Prostate gland (tissue), 2 donors: ENCODE measurements at regions not wholly inside any gene's neighbourhood (a gene's known extent, or its start where the extent isn't known, plus 50 kb on each side); places are given as distances from the start of the nearest gene placed in this dataset.

Source experiments
- DNase-seq: peaks from one replicate; pipeline ENCODE4 v3.0.0-alpha.2; 2019; ENCODE audit warnings: low spot score
- H3K27ac ChIP-seq, 2 donors: fragments of 200-600 bp; sonication (generic); 2 replicates each; pipeline ENCODE4 v1.5.1; 2017 to 2019
- H3K27me3 ChIP-seq: fragments of 200-600 bp; sonication (generic); replicated peaks from 2 replicates; pipeline ENCODE4 v1.5.1; 2019; ENCODE audit not compliant: insufficient read depth
- H3K36me3 ChIP-seq, 2 donors: fragments of 200-600 bp; sonication (generic); 1 replicate in 1 of 2; 2 replicates in 1 of 2; pipeline versions ENCODE4 v1.5.1 to v1.8.1; 2017 to 2019
- H3K4me1 ChIP-seq: fragments of 200-600 bp; sonication (generic); replicated peaks from 2 replicates; pipeline ENCODE4 v1.5.1; 2019
- H3K4me3 ChIP-seq, 2 donors: fragments of 200-600 bp; sonication (generic); 2 replicates each; pipeline ENCODE4 v1.5.1; 2017 to 2019
- H3K9me3 ChIP-seq: fragments of 200-600 bp; sonication (generic); 2 replicates; pipeline ENCODE4 v1.5.1; 2017
- CTCF ChIP-seq, 4 experiments: fragments of 200-600 bp in 2 of 4; fragments of 450-650 bp in 2 of 4; sonication (generic) in 2 of 4; IDR thresholded peaks; 1 replicate in 3 of 4; 2 replicates in 1 of 4; pipeline ENCODE4 v1.5.1; 2016 to 2019; ENCODE audit warnings: antibody characterized with exemption in 4 of 4, mild to moderate bottlenecking in 2 of 4, moderate library complexity in 2 of 4
- POLR2A ChIP-seq: fragments of 450-650 bp; IDR thresholded peaks from one replicate; pipeline ENCODE4 v1.6.1; 2016; ENCODE audit warnings: antibody characterized with exemption, mild to moderate bottlenecking
- POLR2AphosphoS5 ChIP-seq: sonication (generic); formaldehyde crosslinking; IDR thresholded peaks from one replicate; pipeline ENCODE4 v1.6.1; 2017; ENCODE audit warnings: antibody characterized with exemption
- WGBS: methylation state at CpG from one replicate; pipeline ENCODE4 v1.1.5; 2018; 5-methylcytosine and 5-hydroxymethylcytosine counted together
- intact Hi-C: fragments of 100-400 bp; cut with DNase I; formaldehyde crosslinking; loops from one replicate; pipeline ENCODE4 v1.14.2; 2022

DNA sequence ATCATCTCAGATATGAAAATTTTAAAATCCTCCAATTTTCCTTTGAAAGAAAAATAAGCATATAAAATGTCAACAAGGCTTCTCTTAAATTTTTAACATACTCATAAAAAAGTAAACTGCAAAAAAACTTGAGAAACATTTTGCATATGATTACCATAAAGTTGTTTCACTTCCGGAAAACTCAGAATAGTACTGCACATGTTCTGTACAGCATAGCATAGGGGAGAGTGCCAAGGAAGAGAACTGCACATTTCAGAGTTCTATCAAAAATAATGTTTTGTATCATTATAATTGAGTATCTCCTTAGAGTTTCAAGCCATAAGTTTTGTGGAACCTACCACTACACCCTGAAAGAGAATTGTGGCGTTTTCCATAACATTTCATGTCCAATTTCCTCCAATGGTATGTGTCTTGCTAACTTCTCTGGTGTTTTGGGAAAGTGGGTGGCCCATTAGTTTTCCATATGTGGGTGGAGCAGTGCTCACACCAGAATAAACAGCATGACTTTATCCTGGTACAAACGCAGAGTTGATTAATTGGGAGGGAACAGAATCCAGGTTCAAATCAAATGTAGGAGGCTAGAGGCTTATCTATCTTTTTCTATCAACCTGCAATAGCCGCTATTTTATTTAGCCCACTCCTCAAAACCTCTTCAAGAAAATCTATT, 430.9 kb downstream of the LMO4 start:
- TF ChIP-seq POLR2A: no peak
- no peak for TF ChIP-seq POLR2AphosphoS5
- no peak for TF ChIP-seq CTCF (IDR thresholded peaks at IDR 0.05)
- Histone ChIP-seq H3K4me3 (no peak overlapping the region), H3K9me3 (no peaks in the 10 kb centered on the region), H3K27me3 (no peaks in the 10 kb centered on the region), H3K27ac (no peak overlapping the region), H3K36me3 (no peaks in the 10 kb centered on the region), H3K4me1 (no peaks in the 10 kb centered on the region)
- WGBS: 39% methylated on average over 4 of the region's 4 CpGs
- intact Hi-C loops: no loop called here
- no peak for DNase-seq

- Histone ChIP-seq H3K36me3 (no peaks in the 10 kb centered on the region), H3K4me3 (no peak overlapping the region), H3K27me3 (no peaks in the 10 kb centered on the region), H3K4me1 (no peaks in the 10 kb centered on the region), H3K9me3 (no peaks in the 10 kb centered on the region), H3K27ac (no peak overlapping the region)
- WGBS: 87% methylated on average over 2 of the region's 2 CpGs
- no peak for DNase-seq
- TF ChIP-seq POLR2AphosphoS5 (no peak), CTCF (IDR thresholded peaks at IDR 0.05) (no peak), POLR2A (no peak)
- intact Hi-C loops: no loop called here
These were observed 431.5 kb downstream of the LMO4 start for GRCh38 chr1:87760155-87760554.

GRCh38 chr1:87760654-87761053, 432.0 kb downstream of the LMO4 start:
- no peaks in the 10 kb centered on the region for H3K4me1 ChIP-seq
- WGBS: 80% methylated on average over 1 of the region's 1 CpG
- no peaks in the 10 kb centered on the region for H3K36me3 ChIP-seq
- no peaks in the 10 kb centered on the region for H3K9me3 ChIP-seq
- H3K4me3 ChIP-seq: no peak overlapping the region
- DNase-seq: no peak
- H3K27ac ChIP-seq: no peak overlapping the region
- intact Hi-C loops: no loop called here
- TF ChIP-seq POLR2A: no peak
- no peak for TF ChIP-seq CTCF (IDR thresholded peaks at IDR 0.05)
- TF ChIP-seq POLR2AphosphoS5: no peak
- H3K27me3 ChIP-seq: no peaks in the 10 kb centered on the region

GRCh38 chr1:87763483-87763882, 434.8 kb downstream of the LMO4 start:
- intact Hi-C loops: no loop called here
- no peak for DNase-seq
- Histone ChIP-seq H3K4me1 (no peaks in the 10 kb centered on the region), H3K27ac (no peak overlapping the region), H3K27me3 (no peaks in the 10 kb centered on the region), H3K4me3 (no peak overlapping the region), H3K36me3 (no peaks in the 10 kb centered on the region), H3K9me3 (no peaks in the 10 kb centered on the region)
- 73% methylated on average over 1 of the region's 1 CpG for WGBS
- TF ChIP-seq CTCF (IDR thresholded peaks at IDR 0.05) (no peak), POLR2A (no peak), POLR2AphosphoS5 (no peak)

- H3K36me3 ChIP-seq: no peaks in the 10 kb centered on the region
These were observed 436.5 kb downstream of the LMO4 start for GRCh38 chr1:87765057-87765680.

More at GRCh38 chr1:87765057-87765680, 436.5 kb downstream of the LMO4 start:
- H3K4me1 ChIP-seq: no peaks in the 10 kb centered on the region
- H3K27me3 ChIP-seq: no peaks in the 10 kb centered on the region
- no peak for DNase-seq
- intact Hi-C loops: no loop called here
- WGBS: 80% methylated on average over 6 of the region's 6 CpGs
- H3K9me3 ChIP-seq: no peaks in the 10 kb centered on the region
- TF ChIP-seq POLR2AphosphoS5: no peak
- TF ChIP-seq POLR2A: no peak
- TF ChIP-seq CTCF (IDR thresholded peaks at IDR 0.05): no peak
- H3K27ac ChIP-seq: no peak overlapping the region
- no peak overlapping the region for H3K4me3 ChIP-seq
